Ovary (tissue), 7 donors: ENCODE measurements at regions not wholly inside any gene's neighbourhood (a gene's known extent, or its start where the extent isn't known, plus 50 kb on each side); places are given as distances from the start of the nearest gene placed in this dataset.
"Not testable (repeated sequence)": the region's sequence is repeated elsewhere in the genome, so short reads cannot be mapped to it uniquely, and the experiment has no call there.

Experiments
- DNase-seq, 5 donors: peaks; one replicate each; pipeline ENCODE4 v3.0.0-alpha.2; 2019 to 2020
- H3K27ac ChIP-seq, 2 donors: fragments of 200-600 bp; one replicate each; pipeline versions ENCODE4 v1.5.1 to v1.8.0; 2019 to 2022
- H3K27me3 ChIP-seq: fragments of 200-600 bp; one replicate; pipeline ENCODE4 v1.8.0; 2022
- H3K36me3 ChIP-seq: fragments of 200-600 bp; sonication (generic); one replicate; pipeline ENCODE4 v1.5.1; 2019
- H3K4me1 ChIP-seq: one replicate; pipeline ENCODE4 v1.8.1; 2013; ENCODE audit warnings: mild to moderate bottlenecking, moderate library complexity; ENCODE audit not compliant: insufficient read depth
- H3K4me3 ChIP-seq: fragments of 200-600 bp; sonication (generic); one replicate; pipeline ENCODE4 v1.5.1; 2017
- H3K9me3 ChIP-seq, 2 donors: fragments of 200-600 bp in 1 of 2; sonication (generic) in 1 of 2; one replicate each; pipeline versions ENCODE4 v1.5.1 to v1.8.1; 2013 to 2019; ENCODE audit warnings: mild to moderate bottlenecking in 1 of 2, moderate library complexity in 1 of 2
- CTCF ChIP-seq, 3 donors: fragments of 450-650 bp in 2 of 3; fragments of 200-600 bp in 1 of 3; IDR thresholded peaks; one replicate each; pipeline versions ENCODE4 v1.5.1 to v1.8.0; 2016 to 2022; ENCODE audit warnings: antibody characterized with exemption in 3 of 3, mild to moderate bottlenecking in 1 of 3
- EP300 ChIP-seq: sonication (generic); formaldehyde crosslinking; IDR thresholded peaks from one replicate; pipeline ENCODE4 v1.6.1; 2017; ENCODE audit warnings: antibody characterized with exemption
- POLR2A ChIP-seq: fragments of 450-650 bp; IDR thresholded peaks from one replicate; pipeline ENCODE4 v1.6.1; 2017; ENCODE audit warnings: antibody characterized with exemption, mild to moderate bottlenecking, moderate library complexity
- WGBS, 3 donors: extraction: QIAGEN DNeasy Blood & Tissue Kit in 1 of 3; methylation state at CpG; one replicate each; pipeline versions ENCODE4 v1.1.5 to v1.1.7; 2013 to 2017; 5-methylcytosine and 5-hydroxymethylcytosine counted together
- intact Hi-C, 4 donors: fragments of 100-400 bp; cut with DNase I; formaldehyde crosslinking; loops; one replicate each; pipeline versions ENCODE4 v1.11.0 to v1.15.1; 2022 to 2023
- donor health status: DM: no; HTN: no; CAD: no; lungs with moderate emphysema.
- donor health status: DM: no; HTN: no; CAD: no.
- donor health status: Bipolar disorder and iron deficiency.
- donor health status: DM: no; HTN: no; CAD: no.
- donor health status: DM: yes; HTN: yes; CAD: no.

- DNase-seq: no peak
- Histone ChIP-seq H3K4me3 (no peak overlapping the region), H3K36me3 (no peaks in the 10 kb centered on the region), H3K9me3 (no peaks in the 10 kb centered on the region), H3K27me3 (no peaks in the 10 kb centered on the region), H3K4me1 (no peaks in the 10 kb centered on the region), H3K27ac (no peak overlapping the region)
- intact Hi-C loops: no loop called here
- no peak for TF ChIP-seq CTCF (IDR thresholded peaks at IDR 0.05)
- TF ChIP-seq POLR2A: no peak
- WGBS, 3 donors: 83 to 88% (median 87%) methylated on average over 6 of the region's 6 CpGs
These were observed 453.3 kb downstream of the DIRAS2 start for GRCh38 chr9:90189306-90189705.

- H3K4me1 ChIP-seq, H3K9me3 ChIP-seq, H3K27ac ChIP-seq, H3K36me3 ChIP-seq, DNase-seq, H3K4me3 ChIP-seq, H3K27me3 ChIP-seq, intact Hi-C loops: not testable (repeated sequence)
- 80 to 89% (median 81%) methylated on average over 7 of the region's 7 CpGs for WGBS, 3 donors
These were observed 450.2 kb downstream of the DIRAS2 start for GRCh38 chr9:90192465-90192864.

GRCh38 chr9:90198956-90199355 lies 443.7 kb downstream of the DIRAS2 start:
- Histone ChIP-seq H3K9me3 (no peaks in the 10 kb centered on the region), H3K27me3 (no peaks in the 10 kb centered on the region), H3K36me3 (no peaks in the 10 kb centered on the region), H3K4me3 (no peak overlapping the region), H3K27ac (no peak overlapping the region), H3K4me1 (no peaks in the 10 kb centered on the region)
- 62 to 74% (median 63%) methylated on average over 3 of the region's 3 CpGs for WGBS, 3 donors
- DNase-seq: no peak
- TF ChIP-seq POLR2A (no peak), EP300 (no peak), CTCF (IDR thresholded peaks at IDR 0.05) (no peak)
- intact Hi-C loops: no loop called here

GRCh38 chr9:90201766-90202165 lies 440.9 kb downstream of the DIRAS2 start:
- no peak overlapping the region for H3K4me3 ChIP-seq
- no peak for DNase-seq
- H3K4me1 ChIP-seq: no peaks in the 10 kb centered on the region
- TF ChIP-seq POLR2A: no peak
- TF ChIP-seq EP300: no peak
- no peak for TF ChIP-seq CTCF (IDR thresholded peaks at IDR 0.05)
- WGBS, 3 donors: 34 to 46% (median 37%) methylated on average over 2 of the region's 2 CpGs
- intact Hi-C loops: loop anchor here in 1 of 4 donors (2.0 kb wide), 1 partner anchor 37 kb away; no protein-coding TSS in a partner anchor
- no peak overlapping the region for H3K27ac ChIP-seq
- no peaks in the 10 kb centered on the region for H3K9me3 ChIP-seq
- H3K36me3 ChIP-seq: no peaks in the 10 kb centered on the region
- no peaks in the 10 kb centered on the region for H3K27me3 ChIP-seq

- Histone ChIP-seq H3K4me3 (no peak overlapping the region), H3K4me1 (no peaks in the 10 kb centered on the region), H3K9me3 (no peaks in the 10 kb centered on the region), H3K27me3 (no peaks in the 10 kb centered on the region), H3K27ac (no peak overlapping the region), H3K36me3 (no peaks in the 10 kb centered on the region)
- TF ChIP-seq EP300: no peak
- TF ChIP-seq CTCF (IDR thresholded peaks at IDR 0.05): no peak
- TF ChIP-seq POLR2A: no peak
- 75 to 79% (median 79%) methylated on average over 7 of the region's 7 CpGs for WGBS, 3 donors
- intact Hi-C loops: no loop called here
- DNase-seq: no peak
These were observed 438.3 kb downstream of the DIRAS2 start for GRCh38 chr9:90204128-90204831.

GRCh38 chr9:90213045-90213444 lies 429.6 kb downstream of the DIRAS2 start:
- 61 to 75% (median 64%) methylated on average over 9 of the region's 9 CpGs for WGBS, 3 donors
- intact Hi-C loops, H3K36me3 ChIP-seq, H3K27ac ChIP-seq, H3K9me3 ChIP-seq, DNase-seq, H3K4me3 ChIP-seq, H3K4me1 ChIP-seq, H3K27me3 ChIP-seq: not testable (repeated sequence)
